Parathyroid adenoma (tissue), 2 donors: ENCODE measurements at regions not wholly inside any gene's neighbourhood (a gene's known extent, or its start where the extent isn't known, plus 50 kb on each side); places are given as distances from the start of the nearest gene placed in this dataset.
"Not testable (repeated sequence)": the region's sequence is repeated elsewhere in the genome, so short reads cannot be mapped to it uniquely, and the experiment has no call there.

Experiments used
- H2AFZ ChIP-seq: fragments of 300-600 bp; sonication (generic); one replicate; pipeline ENCODE4 v1.7.0; 2017; ENCODE audit warnings: antibody characterized with exemption, mild to moderate bottlenecking
- H3K27ac ChIP-seq: fragments of 300-600 bp; sonication (generic); one replicate; pipeline ENCODE4 v1.7.0; 2017
- H3K27me3 ChIP-seq: fragments of 300-600 bp; sonication (generic); one replicate; pipeline ENCODE4 v1.7.0; 2017; ENCODE audit warnings: low read length; ENCODE audit not compliant: control insufficient read depth, insufficient read depth
- H3K36me3 ChIP-seq: fragments of 300-600 bp; sonication (generic); one replicate; pipeline ENCODE4 v1.7.0; 2017; ENCODE audit warnings: low read length; ENCODE audit not compliant: control insufficient read depth, insufficient read depth
- H3K4me1 ChIP-seq: fragments of 300-600 bp; sonication (generic); one replicate; pipeline ENCODE4 v1.7.0; 2017; ENCODE audit warnings: control low read depth
- H3K4me2 ChIP-seq: fragments of 300-600 bp; sonication (generic); one replicate; pipeline ENCODE4 v1.7.0; 2017; ENCODE audit warnings: low read length
- H3K4me3 ChIP-seq: fragments of 300-600 bp; sonication (generic); one replicate; pipeline ENCODE4 v1.7.0; 2017; ENCODE audit warnings: low read depth, low read length
- H3K79me2 ChIP-seq: fragments of 300-600 bp; sonication (generic); one replicate; pipeline ENCODE4 v1.7.0; 2017; ENCODE audit warnings: control low read depth
- H3K9ac ChIP-seq: fragments of 300-600 bp; sonication (generic); one replicate; pipeline ENCODE4 v1.7.0; 2017; ENCODE audit warnings: mild to moderate bottlenecking
- H3K9me3 ChIP-seq: fragments of 300-600 bp; sonication (generic); one replicate; pipeline ENCODE4 v1.7.0; 2017; ENCODE audit warnings: low read length; ENCODE audit not compliant: control insufficient read depth
- CTCF ChIP-seq: fragments of 300-600 bp; sonication (generic); IDR thresholded peaks from one replicate; pipeline ENCODE4 v1.7.0; 2017; ENCODE audit warnings: antibody characterized with exemption, mild to moderate bottlenecking
- donor health status: primary hyperparathyroidism.

DNA sequence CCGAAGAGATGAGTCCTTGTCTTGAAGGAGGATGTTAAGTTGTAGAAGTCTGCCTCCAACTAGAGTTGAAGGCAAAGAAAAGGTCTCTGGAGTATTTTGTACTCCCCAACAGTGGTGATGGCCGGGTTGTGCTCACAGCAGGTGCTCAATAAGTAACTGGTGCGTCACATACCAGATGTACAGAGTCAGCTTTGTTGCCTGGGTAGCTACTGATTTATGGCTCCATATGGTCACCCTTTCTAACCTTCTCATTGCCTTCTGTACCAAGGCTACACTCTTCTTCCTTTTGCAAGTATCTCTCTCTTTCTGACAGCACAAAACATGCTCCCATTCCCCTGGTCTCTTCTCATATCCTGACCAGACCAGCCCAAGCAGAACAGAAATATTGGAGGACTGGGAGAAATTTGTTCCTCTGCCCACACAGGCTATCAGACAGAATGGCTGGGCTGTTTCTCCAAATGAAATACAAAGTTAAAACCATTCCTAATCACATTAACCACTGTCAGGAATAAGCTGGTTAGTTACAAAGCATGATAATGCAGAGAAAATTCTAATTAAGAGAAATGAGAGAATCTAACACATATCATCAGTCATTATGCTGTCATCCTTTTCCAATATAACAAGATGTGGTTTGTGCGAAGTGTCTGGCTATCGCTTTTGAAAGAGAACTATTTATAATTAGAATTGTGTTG lies 150.1 kb upstream of the LRRN1 start:
- Histone ChIP-seq H3K36me3 (no peaks in the 10 kb centered on the region), H3K9me3 (no peaks in the 10 kb centered on the region)

GRCh38 chr3:3646934-3647333 lies 152.3 kb upstream of the LRRN1 start:
- H2AFZ ChIP-seq = no peak overlapping the region
- H3K9ac ChIP-seq = no peak overlapping the region
- no peaks in the 10 kb centered on the region for H3K79me2 ChIP-seq
- H3K9me3 ChIP-seq = no peaks in the 10 kb centered on the region
- H3K4me2 ChIP-seq = no peak overlapping the region
- no peaks in the 10 kb centered on the region for H3K27me3 ChIP-seq
- H3K4me3 ChIP-seq = no peak overlapping the region
- TF ChIP-seq CTCF = no peak
- no peak overlapping the region for H3K27ac ChIP-seq
- H3K4me1 ChIP-seq = no peaks in the 10 kb centered on the region
- no peaks in the 10 kb centered on the region for H3K36me3 ChIP-seq

More for the DNA sequence above, 150.1 kb upstream of the LRRN1 start:
- TF ChIP-seq CTCF = no peak
- no peaks in the 10 kb centered on the region for H3K79me2 ChIP-seq
- no peaks in the 10 kb centered on the region for H3K4me1 ChIP-seq
- H3K27me3 ChIP-seq = no peaks in the 10 kb centered on the region
- H3K9ac ChIP-seq = no peak overlapping the region
- H3K4me3 ChIP-seq = no peak overlapping the region
- no peak overlapping the region for H3K4me2 ChIP-seq
- H2AFZ ChIP-seq = no peak overlapping the region
- no peak overlapping the region for H3K27ac ChIP-seq

DNA sequence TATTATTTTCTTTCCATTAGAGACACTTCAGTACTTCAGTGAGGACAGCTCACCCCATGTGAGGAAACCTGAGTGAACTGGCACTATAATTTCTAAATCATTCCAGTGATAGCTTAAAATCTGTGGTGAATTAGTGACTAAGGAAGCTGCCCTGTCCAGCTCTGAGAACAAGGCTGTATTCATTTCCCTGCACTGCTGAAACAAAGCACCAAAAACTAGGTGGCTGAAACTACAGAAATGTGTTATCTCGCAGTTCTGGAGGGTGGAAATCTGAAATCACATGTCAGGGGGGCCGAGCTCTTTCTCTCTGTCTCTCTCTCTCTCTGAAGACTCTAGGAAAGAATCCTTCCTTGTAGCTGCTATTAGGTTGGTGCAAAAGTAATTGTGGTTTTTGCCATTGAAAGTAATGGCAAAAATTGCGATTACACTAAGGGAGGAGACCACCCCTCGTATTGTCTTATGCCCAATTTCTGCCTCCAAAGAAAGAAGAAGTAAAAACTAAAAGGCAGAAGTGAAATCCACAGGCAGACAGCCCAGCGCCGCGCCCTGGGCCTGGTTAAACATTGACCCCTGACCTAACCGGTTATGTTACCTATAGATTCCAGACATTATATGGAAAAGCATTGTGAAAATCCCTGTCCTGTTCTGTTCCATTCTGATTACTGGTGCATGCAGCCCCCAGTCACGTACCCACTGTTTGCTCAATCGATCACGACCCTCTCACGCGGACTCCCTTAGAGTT lies 153.0 kb upstream of the LRRN1 start:
- H3K27ac ChIP-seq, H3K36me3 ChIP-seq, H3K4me2 ChIP-seq, H3K27me3 ChIP-seq, H3K9me3 ChIP-seq, H3K79me2 ChIP-seq, H3K9ac ChIP-seq, H2AFZ ChIP-seq, H3K4me1 ChIP-seq, H3K4me3 ChIP-seq: not testable (repeated sequence)

- Histone ChIP-seq H3K4me2 (no peak overlapping the region), H3K9me3 (no peaks in the 10 kb centered on the region), H3K4me3 (no peak overlapping the region), H3K27ac (no peak overlapping the region), H3K36me3 (no peaks in the 10 kb centered on the region), H3K9ac (no peak overlapping the region), H2AFZ (no peak overlapping the region), H3K27me3 (no peaks in the 10 kb centered on the region), H3K4me1 (no peaks in the 10 kb centered on the region), H3K79me2 (no peaks in the 10 kb centered on the region)
- no peak for TF ChIP-seq CTCF
Observed at GRCh38 chr3:3641877-3642455, 157.3 kb upstream of the LRRN1 start.

GRCh38 chr3:3639078-3639477 lies 160.2 kb upstream of the LRRN1 start:
- H3K4me1 ChIP-seq = no peaks in the 10 kb centered on the region
- H2AFZ ChIP-seq = no peak overlapping the region
- H3K27ac ChIP-seq = no peak overlapping the region
- no peak overlapping the region for H3K9ac ChIP-seq
- no peak overlapping the region for H3K4me2 ChIP-seq
- H3K79me2 ChIP-seq = no peaks in the 10 kb centered on the region
- H3K36me3 ChIP-seq = no peaks in the 10 kb centered on the region
- TF ChIP-seq CTCF = no peak
- H3K9me3 ChIP-seq = no peaks in the 10 kb centered on the region
- no peak overlapping the region for H3K4me3 ChIP-seq
- H3K27me3 ChIP-seq = no peaks in the 10 kb centered on the region
